GM18505 (cell line): ENCODE measurements at regions not wholly inside any gene's neighbourhood (a gene's known extent, or its start where the extent isn't known, plus 50 kb on each side); places are given as distances from the start of the nearest gene placed in this dataset.
"Not testable (repeated sequence)": the region's sequence is repeated elsewhere in the genome, so short reads cannot be mapped to it uniquely, and the experiment has no call there.

Experiments used
- ATAC-seq: cut with Tn5 transposase; IDR thresholded peaks from one replicate; pipeline ENCODE4 v1.9.1; 2021; ENCODE audit not compliant: unreplicated experiment
- POLR2A ChIP-seq: IDR thresholded peaks from 4 replicates; pipeline ENCODE4 v1.6.1; 2011; ENCODE audit warnings: borderline replicate concordance; ENCODE audit not compliant: insufficient read depth, insufficient read length; ENCODE audit errors: extremely low read depth

GRCh38 chr10:28878236-28878970 lies 201.1 kb downstream of the BAMBI start:
- ATAC-seq = no peak
- TF ChIP-seq POLR2A = no peak

GRCh38 chr10:28879246-28879645 lies 201.9 kb downstream of the BAMBI start:
- no peak for ATAC-seq
- TF ChIP-seq POLR2A = no peak

- ATAC-seq = no peak
- no peak for TF ChIP-seq POLR2A
These were observed 202.8 kb downstream of the BAMBI start for GRCh38 chr10:28879875-28880682.

GRCh38 chr10:28880683-28880950 lies 203.3 kb downstream of the BAMBI start:
- no peak for ATAC-seq
- no peak for TF ChIP-seq POLR2A

DNA sequence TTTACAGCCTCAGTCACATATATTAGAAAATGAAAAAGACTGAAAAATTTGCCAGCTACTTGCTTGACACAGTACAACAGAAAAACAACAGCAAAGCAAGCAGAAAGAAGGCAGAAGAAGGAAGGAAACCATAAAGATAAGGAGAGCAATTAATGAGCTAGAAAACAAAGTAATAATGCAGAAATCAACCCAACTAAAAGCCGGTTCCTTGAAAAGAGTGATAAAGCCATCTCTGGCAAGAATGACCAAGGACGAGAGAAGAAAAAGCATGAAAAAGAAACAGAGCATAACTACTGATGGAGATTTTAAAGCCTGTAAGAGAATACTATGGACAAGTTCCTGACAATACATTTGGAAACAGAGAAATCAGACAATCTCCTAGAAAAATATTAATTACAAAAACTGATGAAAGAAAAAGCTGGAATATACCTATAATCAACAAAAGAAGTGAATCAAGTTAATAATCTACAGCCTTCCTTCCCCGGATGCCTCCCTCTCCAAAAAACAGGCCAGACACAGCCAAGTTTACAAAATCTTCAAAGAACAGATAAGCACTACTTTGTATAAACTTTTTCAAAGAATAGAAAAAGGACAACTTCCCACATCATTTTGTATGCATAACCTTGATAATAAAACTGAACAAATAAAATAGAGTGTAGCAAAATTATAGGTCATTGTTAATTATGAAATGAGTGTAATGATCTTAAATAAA lies 204.0 kb downstream of the BAMBI start:
- ATAC-seq = no peak
- TF ChIP-seq POLR2A = no peak

GRCh38 chr10:28883741-28884423 lies 206.6 kb downstream of the BAMBI start:
- no peak for TF ChIP-seq POLR2A
- ATAC-seq = no peak

DNA sequence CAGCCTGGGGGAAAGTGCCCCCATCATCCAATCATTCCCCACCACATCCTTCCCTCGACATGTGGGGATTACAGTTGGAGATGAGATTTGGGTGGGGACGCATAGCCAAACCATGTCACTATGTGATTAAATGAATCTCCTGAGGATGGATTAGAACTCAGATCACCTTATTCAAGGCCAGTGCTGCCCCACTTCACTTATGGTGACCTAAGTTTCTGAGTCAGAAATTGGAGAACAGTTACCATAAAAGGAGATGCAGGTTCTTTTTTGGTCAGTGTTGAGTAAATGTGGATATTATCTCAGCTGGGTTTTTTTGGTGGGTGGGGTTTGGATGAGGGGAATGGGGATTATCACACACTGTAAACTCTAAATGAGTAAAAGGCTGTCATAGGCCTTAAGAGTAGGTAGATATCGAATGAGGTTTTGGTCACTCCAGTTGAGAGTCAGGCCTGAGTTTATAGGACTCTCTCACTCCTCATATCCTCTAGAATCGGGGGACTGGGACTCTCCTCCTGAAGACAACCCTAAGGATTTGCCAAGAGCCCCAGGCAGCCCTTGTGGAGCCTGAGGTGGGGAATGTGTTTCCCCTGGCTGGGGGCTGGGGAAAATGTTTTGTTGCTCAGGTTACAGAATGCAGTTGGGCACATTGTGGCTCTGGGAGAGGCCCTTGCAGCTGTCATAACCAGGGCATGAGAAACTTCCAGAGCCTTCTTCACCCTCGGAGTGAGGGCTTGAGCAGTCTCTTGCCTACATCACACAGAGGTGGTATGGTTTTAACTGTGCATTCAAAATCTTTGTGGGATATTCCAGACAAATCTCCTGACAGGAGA lies 213.0 kb downstream of the BAMBI start:
- no peak for TF ChIP-seq POLR2A
- no peak for ATAC-seq

DNA sequence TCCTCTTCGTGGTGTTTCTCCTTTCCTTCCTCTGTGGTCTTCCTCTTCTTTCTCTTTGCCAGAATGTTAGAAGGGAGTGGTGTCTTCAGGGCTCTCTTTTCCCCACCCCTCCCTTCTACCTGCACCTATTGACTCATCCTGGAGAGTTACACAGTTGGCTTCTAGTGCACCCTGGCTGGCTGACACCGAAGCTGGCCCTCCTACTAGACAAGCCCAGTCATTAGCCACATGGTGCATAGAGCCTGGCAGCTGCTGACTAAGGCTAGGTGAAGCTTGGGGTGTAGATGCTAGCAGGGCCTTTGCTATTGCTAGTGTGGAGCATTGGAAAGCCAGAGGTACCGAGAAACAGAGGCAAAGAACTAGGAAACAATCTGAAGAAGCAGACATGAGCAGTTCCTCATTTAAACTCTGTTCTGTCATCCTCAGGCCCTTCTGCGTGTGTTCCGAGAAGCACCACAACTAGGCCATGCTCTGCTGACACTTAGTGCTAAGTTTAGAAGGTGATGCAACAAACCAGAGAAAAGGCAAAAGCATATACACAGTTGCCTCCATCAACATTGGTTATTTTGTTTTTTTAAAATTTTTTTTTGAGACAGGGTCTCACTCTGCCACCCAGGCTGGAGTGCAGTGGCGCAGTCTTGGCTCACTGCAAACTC lies 213.9 kb downstream of the BAMBI start:
- TF ChIP-seq POLR2A = no peak
- no peak for ATAC-seq

GRCh38 chr10:28892818-28893547 lies 215.7 kb downstream of the BAMBI start:
- no peak for TF ChIP-seq POLR2A
- ATAC-seq = no peak

- ATAC-seq = no peak
- no peak for TF ChIP-seq POLR2A
These were observed 216.8 kb downstream of the BAMBI start for GRCh38 chr10:28894146-28894545.

- ATAC-seq = not testable (repeated sequence)
These were observed 218.3 kb downstream of the BAMBI start for GRCh38 chr10:28895671-28896070.

DNA sequence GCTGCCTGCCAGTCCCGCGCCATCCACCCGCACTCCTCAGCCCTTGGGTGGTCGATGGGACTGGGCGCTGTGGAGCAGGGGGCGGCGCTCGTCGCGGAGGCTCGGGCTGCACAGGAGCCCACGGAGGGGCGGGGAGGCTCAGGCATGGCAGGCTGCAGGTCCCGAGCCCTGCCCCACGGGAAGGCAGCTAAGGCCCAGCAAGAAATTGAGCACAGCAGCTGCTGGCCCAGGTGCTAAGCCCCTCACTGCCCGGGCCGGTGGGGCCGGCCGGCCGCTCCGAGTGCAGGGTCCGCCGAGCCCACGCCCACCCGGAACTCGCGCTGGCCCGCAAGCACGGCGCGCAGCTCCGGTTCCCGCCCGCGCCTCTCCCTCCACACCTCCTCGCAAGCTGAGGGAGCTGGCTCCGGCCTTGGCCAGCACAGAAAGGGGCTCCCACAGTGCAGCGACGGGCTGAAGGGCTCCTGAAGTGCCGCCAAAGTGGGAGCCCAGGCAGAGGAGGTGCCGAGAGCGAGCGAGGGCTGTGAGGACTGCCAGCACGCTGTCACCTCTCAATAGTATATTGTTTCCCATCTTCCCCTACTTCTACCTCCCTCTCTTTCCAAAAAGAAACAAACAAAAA lies 219.6 kb downstream of the BAMBI start:
- ATAC-seq = not testable (repeated sequence)
